GM18511 (cell line): ENCODE measurements at regions not wholly inside any gene's neighbourhood (a gene's known extent, or its start where the extent isn't known, plus 50 kb on each side); places are given as distances from the start of the nearest gene placed in this dataset.

Source experiments
- ATAC-seq: cut with Tn5 transposase; IDR thresholded peaks from one replicate; pipeline ENCODE4 v1.9.1; 2021; ENCODE audit warnings: mild to moderate bottlenecking, moderate library complexity; ENCODE audit not compliant: unreplicated experiment

DNA sequence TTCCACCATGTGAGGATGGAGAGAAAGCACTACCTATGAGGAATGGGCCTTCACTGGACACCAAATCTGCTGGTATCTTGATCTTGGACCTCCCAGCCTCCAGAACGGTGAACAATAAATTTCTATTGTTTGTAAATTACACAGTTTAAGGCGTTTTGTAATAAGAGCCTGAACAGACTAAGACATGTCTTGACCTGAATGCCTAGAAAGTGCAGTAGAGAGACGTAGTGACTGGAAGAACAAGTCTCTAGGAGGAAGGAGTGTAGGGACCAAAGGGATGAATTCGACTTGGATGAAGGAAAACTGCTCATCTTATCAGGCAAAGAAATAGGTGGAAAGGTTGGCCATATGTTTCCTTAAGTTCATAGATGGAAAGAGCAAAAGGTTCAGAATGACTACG is 309.8 kb upstream of the RGMB start:
- ATAC-seq, result no peak

DNA sequence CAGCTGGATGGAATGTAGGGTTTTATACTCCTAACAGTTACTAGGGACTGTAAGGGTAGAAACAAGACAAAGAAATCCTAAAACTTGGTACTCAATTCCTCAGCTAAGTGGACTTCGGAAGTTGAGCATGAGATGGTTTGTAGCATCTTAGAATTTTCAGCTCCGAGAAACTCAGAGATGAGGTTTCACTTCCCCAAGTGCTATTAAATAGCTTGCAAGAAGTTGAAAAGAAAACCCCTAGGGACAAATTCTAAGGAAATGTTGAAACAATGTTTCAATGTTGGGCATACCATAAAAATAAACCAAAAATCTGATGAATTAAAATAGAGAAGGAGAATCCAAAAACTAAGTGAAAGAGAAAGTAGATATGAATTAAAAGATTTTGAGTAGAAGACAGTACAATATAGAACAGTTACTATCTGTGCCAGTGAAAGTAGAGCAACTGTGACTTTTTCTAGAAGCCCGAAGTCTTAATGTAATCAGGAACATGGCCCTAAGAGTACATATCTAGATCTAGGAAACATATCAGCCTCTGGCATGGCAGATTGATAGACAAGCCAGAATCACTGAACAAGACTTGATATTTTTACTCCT is 308.6 kb upstream of the RGMB start:
- ATAC-seq, result peak; percentile 89

- ATAC-seq, result no peak
These were observed 305.1 kb upstream of the RGMB start for GRCh38 chr5:98468188-98468869.

DNA sequence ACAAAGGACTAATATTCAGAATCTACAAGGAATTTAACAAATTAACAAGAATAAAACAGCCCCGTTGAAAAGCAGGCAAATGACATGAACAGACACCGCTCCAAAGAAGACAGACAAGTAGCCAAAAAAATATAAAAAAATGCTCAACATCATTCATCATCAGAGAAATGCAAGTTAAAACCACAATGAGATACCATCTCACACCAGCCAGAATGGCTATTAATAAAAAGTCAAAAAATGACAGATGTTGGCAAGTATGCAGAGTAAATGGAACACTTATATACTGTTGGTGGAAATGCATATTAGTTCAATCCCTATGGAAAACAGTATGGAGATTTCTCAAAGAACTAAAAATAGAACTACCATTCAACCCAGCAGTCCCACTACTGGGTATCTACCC is 302.7 kb upstream of the RGMB start:
- ATAC-seq, result no peak

DNA sequence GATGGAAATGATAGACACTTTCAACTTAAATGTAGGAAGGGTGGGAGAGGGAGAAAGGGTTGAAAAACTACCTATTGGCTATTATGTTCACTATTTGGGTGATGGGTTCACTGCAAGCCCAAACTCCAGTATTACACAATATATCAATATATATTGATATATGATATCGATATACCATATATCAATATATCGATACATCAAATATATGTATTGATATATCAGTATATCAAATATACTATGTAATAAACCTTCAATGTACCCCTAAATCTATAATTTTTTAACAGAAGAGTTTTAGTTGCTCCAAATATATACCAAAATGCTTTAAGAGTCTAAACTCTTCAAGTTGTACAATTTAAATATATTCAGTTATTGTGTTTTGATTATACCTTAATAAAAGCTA is 302.0 kb upstream of the RGMB start:
- ATAC-seq, result no peak

DNA sequence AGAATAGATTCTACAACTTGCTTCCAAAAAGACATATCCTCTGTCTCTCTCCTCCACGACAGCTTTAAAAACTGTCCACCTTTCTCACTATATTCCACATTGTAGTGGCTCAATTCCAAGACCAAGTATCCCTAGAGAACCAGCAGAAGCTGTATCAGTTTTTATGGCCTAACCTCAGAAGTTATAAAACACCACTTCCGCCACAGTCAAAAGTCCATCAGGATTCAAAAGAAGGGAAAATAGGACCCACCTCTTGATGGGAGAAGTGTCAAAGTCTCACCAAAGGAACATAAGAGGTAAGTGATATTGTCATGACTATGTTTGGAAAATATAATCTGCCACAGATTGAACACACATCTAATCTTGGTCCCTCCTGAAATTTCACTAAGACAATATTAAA is 299.2 kb upstream of the RGMB start:
- no peak for ATAC-seq

DNA sequence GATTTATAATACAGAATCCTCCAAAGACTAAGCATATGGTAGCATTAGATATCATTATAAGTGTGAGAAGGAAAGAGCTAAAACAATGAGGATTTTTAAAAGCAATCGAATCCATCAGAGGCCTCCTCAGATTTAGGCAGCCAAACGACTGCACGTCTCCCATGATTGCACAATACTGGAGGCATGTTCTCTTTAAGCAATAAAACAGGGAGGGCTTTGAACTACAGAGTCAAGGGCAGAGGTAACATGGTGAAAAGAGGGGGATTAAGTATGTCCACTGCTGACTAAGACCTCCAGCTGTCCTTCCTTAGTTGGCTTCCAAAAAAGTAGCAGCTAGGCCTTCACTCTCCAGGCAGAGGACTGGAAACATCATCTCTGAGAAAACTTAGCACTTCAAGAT is 298.7 kb upstream of the RGMB start:
- ATAC-seq, result no peak

DNA sequence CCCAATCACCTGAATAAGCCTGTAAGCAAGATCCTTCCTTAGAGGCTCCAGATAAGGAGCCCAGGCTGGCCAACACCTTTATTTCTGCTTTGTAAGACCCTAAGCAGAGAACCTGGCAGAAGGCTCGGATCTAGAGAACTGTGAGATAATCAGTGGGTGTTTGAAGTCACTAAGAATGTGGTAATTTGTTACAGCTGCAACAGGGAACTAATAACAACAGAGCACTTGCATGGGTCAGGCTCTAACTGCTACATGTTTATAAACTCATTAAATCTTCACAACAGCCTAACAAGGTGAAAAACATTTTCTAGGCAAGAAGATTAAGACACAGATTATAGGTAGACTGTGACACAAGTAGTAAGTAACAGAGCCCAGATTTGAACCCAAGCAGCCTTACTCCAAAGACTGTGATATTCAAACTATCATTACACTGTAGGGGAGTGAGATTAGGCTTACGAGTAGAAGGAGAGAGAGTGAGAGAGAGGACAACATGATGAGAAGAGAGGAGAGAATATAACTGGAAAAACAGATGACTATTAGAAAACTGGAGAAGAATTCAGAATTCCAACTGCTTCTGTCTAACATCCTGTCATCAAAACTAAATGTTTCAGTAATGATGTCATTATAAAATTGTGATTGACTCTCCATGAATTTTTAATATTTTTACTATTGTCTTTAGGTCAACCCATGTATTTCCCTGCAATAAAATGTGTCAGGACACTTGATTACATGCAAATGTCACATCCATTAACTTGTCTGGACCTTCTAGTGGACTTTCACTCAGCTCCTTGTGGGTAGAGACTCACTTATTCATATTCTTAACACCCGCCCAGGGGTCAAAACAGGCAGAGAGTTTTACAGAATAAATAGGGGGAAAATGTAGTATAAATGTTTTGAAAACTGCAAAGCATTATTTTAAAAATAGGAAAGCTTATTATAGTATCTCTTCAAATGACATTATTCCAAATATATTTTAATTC is 290.9 kb upstream of the RGMB start:
- no peak for ATAC-seq

GRCh38 chr5:98483301-98483685 is 290.2 kb upstream of the RGMB start:
- ATAC-seq, result no peak

GRCh38 chr5:98489021-98489420 is 284.4 kb upstream of the RGMB start:
- ATAC-seq, result no peak

DNA sequence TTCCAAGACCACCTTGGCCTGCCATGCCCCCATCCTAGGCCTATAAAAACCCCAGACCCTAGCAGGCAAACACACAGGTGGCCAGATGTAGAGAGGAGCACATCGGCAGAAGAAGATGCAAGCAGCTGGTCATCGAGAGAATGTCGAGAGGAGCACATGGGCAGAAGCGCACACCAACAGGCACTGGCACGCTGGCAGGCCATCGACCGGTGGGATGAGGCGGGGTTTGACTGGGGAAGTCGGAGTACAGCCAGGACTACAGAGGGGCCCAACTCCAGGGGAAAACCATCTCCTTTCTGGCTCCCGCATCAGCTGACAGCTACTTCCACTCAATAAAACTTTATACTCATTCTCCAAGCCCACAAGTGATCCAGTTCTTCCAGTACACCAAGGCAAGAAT is 283.1 kb upstream of the RGMB start:
- ATAC-seq, result no peak

DNA sequence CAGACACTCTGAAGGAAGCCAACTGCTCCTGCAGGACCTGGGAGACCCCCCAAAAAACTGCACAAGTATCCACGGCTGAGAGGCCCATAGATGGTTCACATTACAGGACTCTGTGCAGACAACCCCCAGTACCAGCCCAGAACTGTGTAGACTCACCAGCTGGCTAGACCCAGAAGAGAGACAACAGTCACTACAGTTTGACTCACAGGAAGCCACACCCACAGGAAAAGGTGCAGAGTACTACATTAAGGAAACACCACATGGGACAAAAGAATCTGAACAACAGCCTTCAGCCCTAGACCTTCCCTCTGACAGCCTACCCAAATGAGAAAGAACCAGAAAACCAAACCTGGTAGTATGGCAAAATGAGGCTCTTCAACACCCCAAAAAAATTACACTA is 281.2 kb upstream of the RGMB start:
- ATAC-seq, result no peak

DNA sequence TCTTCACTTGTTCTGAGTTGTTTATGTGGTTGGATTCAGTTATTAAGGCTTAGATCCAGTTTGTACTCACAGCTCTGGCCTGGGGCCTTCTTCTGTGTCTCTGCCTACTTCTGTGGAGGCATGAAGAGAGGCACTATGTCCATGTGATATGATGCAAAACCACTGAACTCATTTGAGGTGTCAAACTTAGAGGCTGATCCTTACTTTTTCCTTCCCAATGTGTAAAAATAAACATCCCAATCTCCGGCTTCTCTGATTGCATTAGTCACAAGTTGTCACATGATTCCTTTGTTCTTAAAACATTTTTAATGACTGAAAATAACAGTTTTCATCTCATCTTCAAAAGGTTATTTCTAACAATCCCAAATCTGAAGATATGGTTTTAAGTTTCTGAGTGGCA is 276.0 kb upstream of the RGMB start:
- no peak for ATAC-seq

DNA sequence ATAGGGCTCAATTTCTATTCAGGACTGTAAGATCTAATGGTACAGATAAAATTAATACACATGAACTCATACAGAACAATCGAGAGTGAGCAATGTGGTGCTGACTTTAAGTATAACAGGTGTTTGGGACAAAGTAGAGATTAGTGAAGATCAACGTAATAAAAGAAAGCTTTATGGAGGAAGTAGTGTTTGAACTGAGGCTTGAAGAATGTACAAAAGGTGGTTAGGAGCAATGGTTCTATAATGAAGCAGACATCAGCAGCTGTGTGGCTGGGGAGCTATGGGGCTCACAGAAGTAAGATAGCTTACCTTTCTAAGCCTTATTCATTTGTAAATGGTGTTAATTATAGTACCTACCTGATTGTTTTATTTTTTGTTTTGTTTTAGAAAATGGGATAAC is 275.4 kb upstream of the RGMB start:
- ATAC-seq, result no peak

DNA sequence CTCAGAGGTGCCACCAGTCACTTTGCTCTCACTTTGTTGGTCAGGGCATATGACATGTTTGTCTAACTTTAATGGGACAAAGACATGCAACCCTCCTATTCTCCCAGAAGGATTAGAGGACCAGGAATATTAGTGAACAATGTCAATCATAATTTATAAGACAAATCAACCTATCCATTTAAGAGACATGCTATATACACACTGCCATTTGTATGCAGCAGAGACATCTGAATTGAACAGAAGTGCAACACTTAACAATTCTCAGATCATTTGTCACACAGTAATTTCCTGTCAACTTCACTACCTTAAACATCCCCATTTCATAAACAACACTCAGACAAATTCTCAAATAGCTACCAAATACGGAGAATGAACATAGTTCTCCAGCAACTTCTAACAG is 273.6 kb upstream of the RGMB start:
- no peak for ATAC-seq

- ATAC-seq, result no peak
These were observed 272.7 kb upstream of the RGMB start for GRCh38 chr5:98500811-98501210.

DNA sequence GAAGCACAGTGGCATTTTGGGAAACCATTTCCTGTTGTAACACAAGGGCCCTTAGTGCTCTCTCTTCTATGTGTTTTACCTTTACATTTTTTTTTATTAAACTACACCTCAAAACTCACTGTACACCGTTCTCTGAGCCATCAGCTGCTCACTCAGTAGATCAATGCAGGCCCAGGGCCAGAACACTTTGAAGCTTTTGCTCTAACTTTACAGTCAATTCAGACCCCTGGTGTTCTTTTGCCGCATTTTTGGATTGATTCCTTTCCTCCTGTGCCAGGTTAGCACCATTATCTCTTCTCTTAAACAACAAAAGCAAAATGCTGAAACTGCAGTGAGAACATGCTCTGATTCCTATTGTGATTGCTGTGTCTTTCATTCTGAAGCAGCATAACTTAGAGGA is 269.8 kb upstream of the RGMB start:
- ATAC-seq, result no peak

DNA sequence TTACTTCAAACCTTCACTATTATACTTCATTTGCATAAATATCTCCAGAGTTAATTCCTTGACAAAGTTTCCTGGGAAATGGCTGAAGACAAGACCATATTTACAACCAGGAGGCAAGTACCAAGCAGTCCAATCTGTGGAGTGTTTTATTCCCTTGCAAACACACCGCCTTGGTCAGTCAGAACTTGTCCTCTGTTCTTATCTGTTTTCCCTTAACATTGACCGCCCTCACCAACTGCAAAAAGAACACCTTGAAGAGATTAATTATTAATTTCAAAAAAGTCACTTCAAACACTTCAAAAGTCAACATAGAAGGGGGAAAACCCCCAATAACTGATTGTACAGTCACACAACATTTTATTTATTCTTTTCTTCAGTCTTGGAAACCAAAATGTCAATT is 269.0 kb upstream of the RGMB start:
- no peak for ATAC-seq

DNA sequence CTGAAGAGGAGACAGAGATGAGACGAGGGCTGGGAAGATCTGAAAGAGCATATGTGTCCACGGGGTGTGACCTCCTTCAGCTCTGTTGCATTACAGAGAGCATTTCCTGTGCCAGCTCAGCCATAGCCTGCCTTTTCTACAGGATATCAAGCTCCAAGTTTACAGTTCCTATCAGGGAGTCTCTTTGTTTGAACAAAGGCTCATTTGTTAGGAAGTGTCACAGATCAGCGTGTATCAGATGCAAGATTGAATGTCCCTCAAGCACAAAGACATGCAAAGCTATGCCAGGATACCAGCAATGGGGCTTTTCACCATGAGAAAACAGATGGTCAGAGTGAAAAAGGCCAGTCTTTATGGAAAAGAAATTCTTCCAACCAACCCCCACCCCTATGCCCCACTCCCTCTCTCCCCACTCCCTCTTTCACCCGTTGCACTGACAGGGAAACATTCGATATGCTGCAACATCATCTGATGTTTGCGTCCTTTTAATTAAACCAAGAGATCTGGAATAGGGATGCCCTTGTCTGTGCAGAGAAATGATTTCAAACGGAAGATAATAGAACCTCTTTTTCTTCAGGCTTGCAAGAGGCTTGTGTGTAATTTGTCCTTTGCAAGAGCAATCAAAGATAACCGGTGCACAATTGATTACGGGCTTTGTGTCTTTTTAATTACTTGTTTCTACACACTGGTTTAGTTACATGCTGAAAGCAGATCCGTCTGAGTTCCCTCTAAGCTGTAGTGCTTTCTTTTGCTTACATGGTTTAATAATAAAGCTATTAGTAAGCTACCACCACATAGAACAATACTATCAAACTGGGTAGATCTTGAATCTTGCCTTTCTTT is 263.1 kb upstream of the RGMB start:
- no peak for ATAC-seq

- no peak for ATAC-seq
These were observed 260.1 kb upstream of the RGMB start for GRCh38 chr5:98513380-98513779.

- ATAC-seq, result no peak
These were observed 259.2 kb upstream of the RGMB start for GRCh38 chr5:98514215-98514614.
